Activated CD8-positive, alpha-beta memory T cell treated with anti-CD3 and anti-CD28 coated beads for 24 hours (primary cell): ENCODE measurements at regions not wholly inside any gene's neighbourhood (a gene's known extent, or its start where the extent isn't known, plus 50 kb on each side); places are given as distances from the start of the nearest gene placed in this dataset.

Source experiments
- DNase-seq: peaks from one replicate; pipeline ENCODE4 v3.0.0-alpha.2; 2020

DNA sequence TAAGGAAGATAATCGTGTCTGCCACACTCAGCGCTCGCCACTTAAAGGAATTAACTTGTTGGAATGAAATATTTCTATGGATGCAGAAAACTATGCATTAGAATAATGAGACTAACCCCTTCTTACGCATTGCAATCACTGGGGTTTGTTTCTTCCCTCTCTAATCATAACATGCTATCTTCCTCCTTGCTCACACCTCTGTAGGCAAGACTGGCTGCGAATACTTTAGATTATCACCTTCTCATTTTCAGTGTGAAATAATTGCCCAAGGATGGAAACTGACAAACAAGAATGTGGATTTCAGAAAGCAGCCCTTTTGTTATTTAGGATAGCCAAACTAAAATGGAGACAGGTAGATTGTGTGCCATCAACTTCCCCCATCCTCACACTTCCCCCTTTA, 349.4 kb downstream of the MID1IP1 start:
- DNase-seq: no peak

GRCh38 chrX:39152106-39152649, 350.9 kb downstream of the MID1IP1 start:
- no peak for DNase-seq

GRCh38 chrX:39156051-39156450, 354.8 kb downstream of the MID1IP1 start:
- no peak for DNase-seq

DNA sequence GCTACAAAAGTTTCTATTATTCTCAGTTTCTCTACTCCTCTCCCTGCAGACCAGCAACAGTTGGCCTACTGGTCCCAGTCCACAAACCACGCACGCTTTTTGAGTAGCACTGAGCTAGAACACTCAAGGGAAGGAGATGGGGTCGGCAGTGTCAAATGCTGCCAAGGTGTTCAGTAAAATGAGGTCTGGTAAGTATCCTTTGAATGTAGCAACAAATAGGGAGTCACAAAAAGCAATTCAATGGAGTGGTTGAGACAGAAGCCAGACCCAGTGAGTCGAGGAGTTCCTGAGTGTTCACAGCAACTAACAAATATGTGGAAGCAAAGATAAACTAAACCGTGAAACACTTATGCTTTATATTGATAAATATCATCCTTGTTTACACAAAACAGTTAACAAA, 355.7 kb downstream of the MID1IP1 start:
- no peak for DNase-seq

DNA sequence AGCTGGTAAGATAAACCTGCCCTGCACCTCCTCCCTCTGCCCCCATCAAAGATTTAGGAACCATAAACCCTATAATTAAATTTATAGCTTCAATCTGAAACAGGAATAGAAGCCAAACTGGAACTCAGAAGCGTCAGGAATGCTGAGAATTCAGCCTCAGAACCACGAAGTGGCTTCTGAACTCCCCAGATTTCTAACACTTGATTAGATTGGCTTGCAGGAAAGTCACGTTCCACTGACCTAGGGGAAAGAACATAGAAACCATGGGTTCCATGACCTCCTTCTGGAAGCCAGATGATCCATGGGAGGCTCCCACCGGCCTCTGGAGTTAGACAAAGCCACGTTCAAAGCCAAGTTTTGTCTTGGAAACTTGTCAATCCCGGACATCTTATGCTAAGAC, 356.5 kb downstream of the MID1IP1 start:
- DNase-seq: no peak

GRCh38 chrX:39158801-39159657, 357.8 kb downstream of the MID1IP1 start:
- no peak for DNase-seq

- DNase-seq: no peak
Measured at GRCh38 chrX:39159921-39160507, 358.8 kb downstream of the MID1IP1 start.

DNA sequence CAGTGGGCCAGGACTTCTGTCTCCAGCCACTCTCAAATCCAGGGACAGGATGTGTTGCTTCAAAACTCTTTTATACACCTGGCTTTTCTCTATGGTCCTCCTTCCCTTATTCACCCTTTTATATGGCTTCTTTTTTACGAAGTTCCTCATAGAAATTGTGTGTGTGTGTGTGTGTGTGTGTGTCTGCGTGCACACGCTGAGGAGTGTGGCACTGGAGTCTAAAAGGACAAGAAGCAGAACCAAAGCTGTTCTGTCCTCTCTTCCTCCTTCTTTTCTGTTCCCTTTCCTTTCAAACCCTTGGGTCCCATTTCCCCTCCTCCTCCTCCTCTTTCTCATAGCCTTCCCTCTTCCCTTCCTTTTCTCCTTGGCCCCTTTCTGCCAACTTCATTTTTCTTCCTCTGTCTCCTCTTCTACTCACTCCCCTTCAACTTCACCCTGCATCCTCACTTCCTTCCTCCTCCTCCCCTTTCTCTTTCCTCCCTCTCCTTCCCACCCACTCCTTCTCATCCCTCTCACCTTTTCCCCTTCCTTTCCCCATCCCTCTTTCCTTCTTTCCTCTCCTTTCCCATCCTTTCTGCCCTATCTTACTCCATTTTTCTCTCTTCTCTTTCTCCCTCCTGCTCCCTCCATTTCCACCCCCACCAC, 360.5 kb downstream of the MID1IP1 start:
- no peak for DNase-seq

- DNase-seq: peak; percentile 77
Measured at GRCh38 chrX:39162322-39162735, 361.1 kb downstream of the MID1IP1 start.

- DNase-seq: no peak
Measured at GRCh38 chrX:39163581-39164126, 362.4 kb downstream of the MID1IP1 start.

DNA sequence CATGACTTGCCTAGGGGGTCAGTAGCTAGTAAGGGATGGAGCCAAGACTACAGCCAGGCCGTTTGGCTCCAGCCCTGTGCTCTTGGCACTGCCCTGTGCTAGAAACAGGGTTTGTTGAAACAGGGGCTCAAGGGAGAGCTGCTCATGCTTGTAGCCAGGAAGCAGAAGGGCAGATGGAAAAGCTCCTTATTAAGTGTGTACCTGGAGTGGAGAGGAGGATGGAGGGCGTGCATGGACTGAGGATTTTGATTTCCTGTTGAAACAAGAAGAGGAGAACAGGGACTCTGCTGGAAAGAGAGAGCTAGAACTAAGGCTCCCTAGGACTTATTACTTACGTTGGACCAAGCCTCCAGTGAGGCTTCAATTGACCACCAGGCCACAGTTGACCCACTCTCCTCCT, 363.0 kb downstream of the MID1IP1 start:
- no peak for DNase-seq

GRCh38 chrX:39165185-39165584, 363.9 kb downstream of the MID1IP1 start:
- no peak for DNase-seq

GRCh38 chrX:39165773-39166172, 364.5 kb downstream of the MID1IP1 start:
- DNase-seq: no peak

DNA sequence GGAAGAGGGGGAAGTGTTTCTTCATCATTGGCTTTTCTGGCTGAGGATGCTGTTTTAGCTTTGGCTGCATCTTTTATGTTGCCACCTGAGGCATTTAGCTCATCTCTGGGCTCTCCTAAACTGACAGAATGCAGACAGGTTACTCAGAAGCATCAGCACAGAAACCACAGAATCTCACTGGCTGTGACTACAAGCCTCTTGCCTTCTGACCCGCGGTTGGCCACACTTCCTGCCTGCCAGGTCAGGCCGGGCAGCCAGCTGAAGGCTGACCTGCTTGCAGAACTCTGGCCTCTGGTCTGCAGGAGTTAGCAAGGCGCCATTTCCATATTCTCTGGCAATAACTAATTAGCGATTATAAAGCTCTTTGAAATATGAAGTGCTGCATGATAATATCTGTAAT, 366.5 kb downstream of the MID1IP1 start:
- DNase-seq: no peak

- no peak for DNase-seq
Measured at GRCh38 chrX:39168609-39169008, 367.4 kb downstream of the MID1IP1 start.

DNA sequence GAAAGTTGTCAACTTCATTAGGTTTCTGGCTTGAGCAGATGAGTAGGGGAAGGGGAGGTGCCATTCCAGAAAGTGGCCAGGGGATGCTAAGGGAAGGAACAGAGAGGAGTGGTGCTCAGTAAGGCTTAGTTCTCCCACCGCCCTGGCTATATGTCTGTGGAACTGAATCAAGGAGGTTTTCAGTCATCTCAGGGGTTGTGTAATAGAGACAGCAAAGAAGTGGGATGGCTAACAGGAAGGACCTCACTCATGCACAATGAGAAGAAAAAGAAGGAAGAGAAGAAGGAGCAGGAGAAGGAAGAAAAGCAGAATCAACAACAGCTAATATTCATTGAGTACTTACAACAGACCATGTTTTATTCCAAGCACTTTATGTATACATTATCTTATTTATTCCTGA, 368.7 kb downstream of the MID1IP1 start:
- DNase-seq: no peak

DNA sequence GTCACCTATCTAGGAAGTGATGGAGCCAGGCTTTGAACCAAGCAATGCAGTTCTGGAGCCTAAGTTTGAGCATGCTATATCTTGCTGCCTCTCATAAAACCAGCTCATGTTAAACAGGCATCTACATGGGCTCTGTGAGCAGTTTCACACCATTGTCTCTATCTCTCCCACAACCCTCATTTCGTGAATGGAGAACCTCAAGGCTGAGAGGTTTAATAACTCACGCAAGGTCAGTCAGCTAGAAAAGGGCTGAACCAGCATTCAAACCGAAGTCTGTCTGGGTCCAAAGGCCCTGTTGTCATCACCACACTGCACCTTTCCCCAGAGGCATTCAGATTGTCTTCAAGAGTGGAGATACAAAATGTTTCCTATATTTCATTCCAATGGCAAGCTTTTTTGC, 369.2 kb downstream of the MID1IP1 start:
- DNase-seq: no peak

DNA sequence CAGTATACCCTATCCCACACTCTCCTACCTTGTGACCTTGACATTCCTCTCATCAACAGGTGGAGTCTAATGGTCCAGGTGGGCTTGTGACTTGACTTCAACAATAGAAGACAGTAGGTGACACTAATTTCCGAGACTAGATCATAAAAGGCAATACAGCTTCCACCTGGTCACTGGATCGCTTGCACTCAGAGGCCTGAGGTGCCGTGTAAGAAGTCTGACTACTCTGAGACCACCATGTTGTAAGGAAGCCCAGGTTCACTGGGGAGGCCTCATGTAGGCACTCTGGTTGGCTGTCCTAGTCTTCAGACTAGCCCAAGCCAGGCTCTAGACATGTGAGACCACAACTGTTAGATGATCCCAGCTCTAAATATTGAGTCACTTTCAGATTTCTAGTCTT, 370.4 kb downstream of the MID1IP1 start:
- DNase-seq: no peak

DNA sequence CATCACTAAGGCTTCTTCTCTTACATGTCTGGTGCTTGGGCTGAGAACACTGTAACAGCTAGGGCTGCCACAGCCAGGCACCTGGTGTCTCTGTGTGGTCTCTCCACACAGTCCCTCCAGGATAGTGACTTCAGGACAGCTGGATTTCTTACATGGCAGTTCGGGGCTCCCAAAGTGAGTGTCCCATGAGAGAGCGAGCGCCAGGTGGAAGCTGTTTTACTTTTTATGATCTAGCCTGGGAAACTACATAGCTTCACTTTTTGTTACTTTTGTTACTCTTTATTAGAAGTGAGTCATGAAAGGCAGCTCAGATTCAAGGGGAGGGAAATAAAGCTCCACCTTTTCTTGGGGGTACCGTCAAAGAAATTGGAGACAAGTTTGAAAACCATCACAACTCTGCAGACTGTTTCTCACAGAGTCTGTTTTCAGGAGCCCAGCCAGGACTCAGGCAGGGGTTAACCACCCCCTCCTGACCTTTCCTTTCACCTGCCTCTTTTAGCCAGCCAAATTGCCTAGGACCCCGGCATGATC, 373.0 kb downstream of the MID1IP1 start:
- no peak for DNase-seq

- DNase-seq: no peak
Measured at GRCh38 chrX:39174772-39175417, 373.6 kb downstream of the MID1IP1 start.

- no peak for DNase-seq
Measured at GRCh38 chrX:39175418-39176057, 374.3 kb downstream of the MID1IP1 start.

- no peak for DNase-seq
Measured at GRCh38 chrX:39176105-39176504, 374.8 kb downstream of the MID1IP1 start.
